Stimulated activated CD4-positive, alpha-beta T cell treated with anti-CD3 and anti-CD28 coated beads, TNF-alpha, amount 100 ng/mL, for 48 hours (primary cell): ENCODE measurements at regions not wholly inside any gene's neighbourhood (a gene's known extent, or its start where the extent isn't known, plus 50 kb on each side); places are given as distances from the start of the nearest gene placed in this dataset.

Experiments
- DNase-seq, 3 donors: peaks; one replicate each; pipeline ENCODE4 v3.0.0-alpha.2; 2020; ENCODE audit warnings: low read depth in 3 of 3

GRCh38 chr11:116257883-116258282 is 514.9 kb downstream of the BUD13 start:
- no peak for DNase-seq

GRCh38 chr11:116257092-116257491 is 515.7 kb downstream of the BUD13 start:
- DNase-seq, result no peak

GRCh38 chr11:116256215-116256614 is 516.6 kb downstream of the BUD13 start:
- DNase-seq, result no peak

- DNase-seq, result no peak
Measured at GRCh38 chr11:116255321-116255953, 517.4 kb downstream of the BUD13 start.

GRCh38 chr11:116250155-116250554 is 522.6 kb downstream of the BUD13 start:
- no peak for DNase-seq

- no peak for DNase-seq
Measured at GRCh38 chr11:116249561-116249960, 523.2 kb downstream of the BUD13 start.

- DNase-seq, result no peak
Measured at GRCh38 chr11:116244889-116245288, 527.9 kb downstream of the BUD13 start.

GRCh38 chr11:116244439-116244838 is 528.3 kb downstream of the BUD13 start:
- DNase-seq, result no peak

GRCh38 chr11:116243991-116244390 is 528.8 kb downstream of the BUD13 start:
- DNase-seq, result no peak

GRCh38 chr11:116242006-116242405 is 530.8 kb downstream of the BUD13 start:
- no peak for DNase-seq

GRCh38 chr11:116240710-116241109 is 532.1 kb downstream of the BUD13 start:
- no peak for DNase-seq

- DNase-seq, result no peak
Measured at GRCh38 chr11:116239247-116239646, 533.5 kb downstream of the BUD13 start.

- no peak for DNase-seq
Measured at GRCh38 chr11:116234989-116235568, 537.7 kb downstream of the BUD13 start.

- no peak for DNase-seq
Measured at GRCh38 chr11:116233561-116233960, 539.2 kb downstream of the BUD13 start.

- no peak for DNase-seq
Measured at GRCh38 chr11:116232364-116232828, 540.4 kb downstream of the BUD13 start.

- no peak for DNase-seq
Measured at GRCh38 chr11:116231543-116231942, 541.2 kb downstream of the BUD13 start.

- no peak for DNase-seq
Measured at GRCh38 chr11:116230438-116230837, 542.3 kb downstream of the BUD13 start.

GRCh38 chr11:116229236-116229970 is 543.4 kb downstream of the BUD13 start:
- DNase-seq, result no peak

GRCh38 chr11:116226731-116227130 is 546.1 kb downstream of the BUD13 start:
- DNase-seq, result no peak

- DNase-seq, result no peak
Measured at GRCh38 chr11:116225784-116226585, 546.8 kb downstream of the BUD13 start.

- no peak for DNase-seq
Measured at GRCh38 chr11:116225236-116225635, 547.6 kb downstream of the BUD13 start.

- DNase-seq, result no peak
Measured at GRCh38 chr11:116224889-116225200, 547.9 kb downstream of the BUD13 start.
